Activated CD4-positive, alpha-beta T cell treated with anti-CD3 and anti-CD28 coated beads, Interleukin-10, Interleukin-2, amounts not matched to agents 100 ng/mL and 50 ng/mL, durations not matched to agents 16 hours and 8 hours (primary cell): ENCODE measurements at regions not wholly inside any gene's neighbourhood (a gene's known extent, or its start where the extent isn't known, plus 50 kb on each side); places are given as distances from the start of the nearest gene placed in this dataset.
"Not testable (repeated sequence)": the region's sequence is repeated elsewhere in the genome, so short reads cannot be mapped to it uniquely, and the experiment has no call there.

Experiments used
- DNase-seq: peaks from one replicate; pipeline ENCODE4 v3.0.0-alpha.2; 2020

DNA sequence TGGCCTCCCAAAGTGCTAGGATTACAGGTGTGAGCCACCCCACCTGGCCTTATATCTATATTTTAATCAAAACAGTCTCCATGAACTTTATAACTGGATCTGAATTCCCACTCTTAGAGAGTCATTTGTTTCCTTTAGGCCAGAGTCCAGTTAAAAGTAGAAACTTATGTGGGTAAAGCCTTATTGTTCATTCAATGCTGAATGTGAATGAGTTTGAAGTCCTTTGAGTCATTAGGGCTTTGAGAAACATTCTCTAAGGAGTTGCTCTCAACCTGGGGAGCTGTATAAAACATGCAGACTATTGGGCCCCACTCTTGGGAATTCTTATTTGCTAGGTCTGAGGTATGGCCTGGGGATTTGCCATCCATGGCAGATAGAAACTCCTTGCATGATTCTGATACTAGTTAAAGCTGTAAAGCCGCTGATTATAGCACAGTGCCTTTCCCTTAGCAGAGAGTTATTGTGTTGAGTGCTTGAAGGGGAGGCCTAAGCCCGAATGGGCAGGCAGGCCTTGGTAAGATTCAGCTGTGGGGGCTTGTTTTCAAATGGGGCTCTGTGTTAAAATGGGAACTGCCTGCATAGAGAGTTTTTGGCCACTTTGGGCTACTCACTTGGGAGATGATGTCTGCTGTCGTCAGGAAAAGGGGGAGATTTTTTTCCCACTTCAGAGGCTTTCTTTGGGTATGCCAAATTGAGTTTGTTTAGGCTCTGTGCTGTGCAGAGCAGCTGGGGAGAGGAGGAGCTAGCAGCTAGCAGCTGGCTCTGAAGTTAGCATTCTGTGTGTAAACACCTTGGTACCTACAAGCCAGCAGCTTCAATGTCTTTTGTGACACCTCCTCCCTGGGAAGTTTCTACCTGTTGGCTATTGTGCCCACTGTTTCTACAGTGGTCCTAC lies 117.5 kb downstream of the DACT1 start:
- DNase-seq, result no peak

DNA sequence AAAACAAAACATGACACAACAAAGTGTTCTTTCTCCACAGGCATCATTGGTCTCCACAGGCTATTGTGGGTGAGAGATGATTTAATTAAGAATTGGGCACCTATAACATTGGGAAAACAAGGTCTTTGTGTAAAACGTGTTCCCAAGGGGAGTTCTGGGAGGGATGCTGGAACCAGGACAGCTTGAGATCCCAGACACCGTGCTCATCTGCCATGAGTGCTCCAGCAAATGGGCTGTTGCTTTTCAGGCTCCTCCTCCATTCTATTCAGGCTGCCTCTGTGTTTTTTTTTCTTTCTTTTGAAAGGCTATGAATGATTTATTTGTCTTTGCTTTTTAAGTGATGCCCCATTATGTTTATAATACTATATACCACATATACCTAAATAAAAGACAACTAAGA lies 122.4 kb downstream of the DACT1 start:
- DNase-seq, result no peak

DNA sequence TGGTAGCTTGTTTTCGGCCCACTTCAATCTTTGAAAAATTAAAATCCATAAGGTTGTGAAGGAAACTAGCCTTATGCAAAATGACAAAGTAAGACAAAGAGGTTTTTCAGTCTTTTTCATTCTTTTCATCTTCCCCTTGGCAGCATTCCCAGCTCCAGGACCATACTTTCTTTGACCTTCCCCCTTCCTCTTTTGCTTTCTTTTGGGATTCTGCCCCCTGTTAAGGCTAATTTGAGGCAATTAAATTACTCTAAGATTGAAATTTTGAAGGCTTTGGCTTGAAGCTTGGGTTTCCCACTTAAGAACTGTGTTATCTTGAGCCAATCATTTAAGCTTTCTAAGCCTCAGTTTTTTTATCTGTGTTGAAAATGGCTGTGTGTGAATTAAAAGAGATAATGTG lies 124.9 kb downstream of the DACT1 start:
- no peak for DNase-seq

DNA sequence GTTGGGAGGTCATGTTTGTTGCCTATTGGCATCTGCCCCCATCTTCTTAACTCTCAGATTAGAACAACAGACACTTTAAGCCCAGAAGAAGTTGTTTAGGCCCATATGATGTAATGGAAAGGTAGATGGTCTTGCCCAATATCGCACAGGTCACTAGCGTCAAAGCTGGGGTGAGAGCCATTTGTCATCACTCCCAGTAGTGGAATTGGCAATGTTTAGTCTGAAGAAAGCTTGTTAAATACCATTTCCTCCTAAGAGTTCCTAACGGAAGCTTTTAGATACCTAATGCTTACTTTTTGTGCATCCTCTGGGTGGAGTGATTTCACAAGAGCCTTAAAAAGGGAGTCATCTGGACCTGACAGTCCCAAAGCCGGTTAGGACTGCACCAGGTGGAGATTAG lies 125.4 kb downstream of the DACT1 start:
- no peak for DNase-seq

DNA sequence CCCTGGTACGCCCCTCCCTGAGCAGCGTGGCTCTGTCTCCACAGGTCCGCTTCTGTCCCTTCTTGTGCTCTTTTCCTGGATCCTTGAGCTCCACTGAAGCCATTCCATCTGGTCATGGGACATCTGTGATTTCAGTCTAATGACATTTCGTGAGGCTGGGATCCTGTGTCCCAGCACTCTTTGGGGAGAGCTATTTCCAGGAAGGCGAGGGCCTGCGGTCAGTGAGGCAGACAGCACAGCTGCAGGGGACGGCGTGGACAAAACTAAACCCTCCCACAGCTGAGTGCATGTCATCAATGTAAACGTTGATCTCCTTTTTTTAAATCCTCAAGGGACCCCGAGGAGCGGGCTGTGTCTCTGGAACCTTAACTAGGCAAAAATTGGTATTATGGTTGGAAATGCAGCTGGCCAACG lies 127.7 kb downstream of the DACT1 start:
- no peak for DNase-seq

- DNase-seq, result no peak
Observed at GRCh38 chr14:58765843-58766242, 128.1 kb downstream of the DACT1 start.

GRCh38 chr14:58769011-58769643 lies 131.4 kb downstream of the DACT1 start:
- DNase-seq, result no peak

- DNase-seq, result no peak
Observed at GRCh38 chr14:58769771-58770170, 132.0 kb downstream of the DACT1 start.

DNA sequence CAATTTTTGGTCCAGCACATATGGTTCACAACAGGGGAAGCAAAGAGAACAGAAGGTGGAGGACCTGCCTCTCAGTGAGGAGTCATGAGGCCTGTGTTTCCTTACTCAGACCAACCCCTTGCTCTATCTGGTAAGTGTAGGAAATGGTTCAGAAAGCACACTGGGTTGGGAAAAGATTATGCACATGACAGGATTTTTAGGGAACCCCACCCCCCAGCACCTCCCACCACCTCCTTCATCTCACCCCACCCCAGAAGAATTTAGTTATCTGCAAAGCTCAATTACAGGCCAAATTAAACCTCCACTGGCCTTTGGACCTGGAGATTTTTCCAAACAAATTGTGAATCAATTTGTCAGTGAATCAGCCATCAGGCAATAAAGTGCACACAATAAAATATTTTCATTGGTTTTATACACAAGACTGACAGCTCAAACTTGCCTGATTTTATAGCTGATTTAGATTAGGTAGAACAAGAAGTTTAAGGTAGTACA lies 132.8 kb downstream of the DACT1 start:
- no peak for DNase-seq

DNA sequence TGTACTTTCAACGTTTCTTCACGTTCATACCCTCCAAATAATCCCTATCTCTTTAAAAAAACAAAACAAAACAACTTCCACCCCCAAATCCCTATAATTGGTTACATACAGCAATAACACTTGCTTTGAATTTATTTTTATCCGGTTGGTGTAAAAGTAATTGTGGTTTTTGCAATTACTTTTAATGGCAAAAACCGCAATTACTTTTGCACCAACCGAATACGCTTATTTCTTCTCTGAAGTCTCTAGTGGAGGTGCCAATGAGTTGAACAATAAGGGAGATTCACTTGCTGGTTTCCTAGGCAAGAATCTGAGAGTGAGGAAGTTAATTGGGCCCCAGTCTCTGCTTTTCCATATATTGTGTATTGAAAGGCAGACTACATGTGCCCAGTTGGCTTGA lies 133.3 kb downstream of the DACT1 start:
- no peak for DNase-seq

GRCh38 chr14:58772116-58772515 lies 134.4 kb downstream of the DACT1 start:
- DNase-seq, result no peak

DNA sequence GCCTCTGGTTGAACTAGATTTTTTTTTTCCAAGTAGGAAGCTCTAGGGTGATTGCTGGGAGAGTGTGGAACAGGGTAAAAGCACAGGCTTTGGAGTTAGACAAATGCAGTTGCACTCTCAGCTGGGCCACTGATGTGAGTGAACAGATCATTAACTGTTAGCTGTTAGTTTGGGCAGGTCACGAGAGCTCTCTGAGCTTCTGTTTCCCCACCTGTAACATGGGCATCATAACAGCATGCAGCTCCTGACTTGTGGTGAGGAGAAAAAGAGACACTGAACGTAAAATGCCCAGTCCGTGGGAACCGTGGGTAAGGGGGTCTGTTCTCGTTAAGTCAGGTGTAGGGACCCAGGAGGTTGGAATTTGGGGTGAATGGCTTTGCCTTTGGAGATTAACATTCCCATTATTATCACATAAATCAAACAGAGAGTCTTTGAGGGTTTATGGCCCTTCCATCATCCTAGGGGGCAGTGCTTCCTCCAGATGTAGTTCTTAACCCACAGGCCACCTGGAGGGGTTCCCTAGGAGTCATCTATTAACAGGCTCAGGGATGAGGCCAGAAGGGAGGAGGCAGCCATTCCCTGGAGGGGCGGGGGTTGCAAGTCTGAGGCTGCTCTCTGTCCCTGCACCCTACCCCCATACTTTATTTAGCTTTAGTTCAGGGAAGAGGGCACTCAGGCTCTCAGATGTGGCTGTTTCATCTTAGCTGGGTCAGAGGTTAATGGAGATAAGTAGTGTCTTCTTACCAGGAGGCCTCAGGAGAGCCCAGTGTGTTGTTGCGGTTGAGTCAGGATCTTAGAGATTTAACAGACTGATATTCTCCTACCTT lies 135.2 kb downstream of the DACT1 start:
- no peak for DNase-seq

- DNase-seq, result no peak
Observed at GRCh38 chr14:58774531-58774930, 136.8 kb downstream of the DACT1 start.

DNA sequence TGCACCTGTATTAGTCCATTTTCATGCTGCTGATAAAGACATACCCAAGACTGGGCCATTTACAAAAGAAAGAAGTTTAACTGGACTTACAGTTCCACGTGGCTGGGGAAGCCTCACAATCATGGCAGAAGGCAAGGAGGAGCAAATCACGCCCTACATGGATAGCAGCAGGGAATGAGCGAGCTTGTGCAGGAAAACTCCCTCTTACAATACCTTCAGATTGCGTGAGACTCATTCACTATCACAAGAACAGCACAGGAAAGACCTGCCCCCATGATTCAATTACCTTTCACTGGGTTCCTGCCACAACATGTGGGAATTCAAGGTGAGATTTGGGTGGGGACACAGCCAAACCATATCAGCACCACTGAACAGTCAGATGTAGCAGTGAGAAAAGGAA lies 137.4 kb downstream of the DACT1 start:
- DNase-seq, result not testable (repeated sequence)

GRCh38 chr14:58776516-58776915 lies 138.8 kb downstream of the DACT1 start:
- no peak for DNase-seq

DNA sequence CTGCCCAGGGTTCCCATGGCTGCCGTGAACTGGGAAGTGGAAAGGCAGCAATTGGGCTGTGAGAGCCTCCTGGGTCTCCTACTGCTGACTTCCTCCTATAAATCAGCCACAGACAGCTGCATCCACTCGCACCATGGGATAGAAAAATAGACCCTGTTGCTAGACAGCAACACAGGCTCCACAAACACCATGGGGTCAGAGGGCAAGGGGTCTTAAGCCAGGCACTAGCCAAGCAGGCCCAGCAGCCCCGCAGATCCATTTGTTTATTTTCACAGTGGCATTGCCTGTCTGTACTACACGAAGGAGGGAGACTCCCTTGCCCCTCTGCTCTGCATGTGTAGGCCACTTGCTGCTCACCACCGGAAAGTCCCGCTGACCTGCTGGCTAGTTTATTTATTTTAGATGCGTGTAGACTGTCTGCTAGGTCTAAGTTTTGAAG lies 139.8 kb downstream of the DACT1 start:
- no peak for DNase-seq

DNA sequence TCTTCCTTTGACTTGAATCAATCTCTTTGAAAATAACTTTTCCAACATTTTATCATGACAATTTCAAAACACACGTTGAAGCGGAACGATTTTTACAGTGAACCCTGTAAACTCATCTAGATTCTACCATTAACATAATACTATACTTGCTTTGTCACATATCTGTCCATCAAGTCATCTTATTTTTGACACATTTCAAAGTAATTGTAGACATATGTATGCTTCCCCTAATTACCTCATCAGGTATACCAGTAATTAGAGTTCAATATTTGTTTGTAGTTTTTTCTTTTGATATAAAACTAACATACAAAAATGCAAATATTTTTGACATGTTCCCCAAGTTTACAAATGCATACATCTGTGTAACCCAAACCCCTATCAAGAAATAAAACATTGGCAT lies 140.4 kb downstream of the DACT1 start:
- DNase-seq, result no peak

GRCh38 chr14:58779376-58779775 lies 141.6 kb downstream of the DACT1 start:
- DNase-seq, result no peak

DNA sequence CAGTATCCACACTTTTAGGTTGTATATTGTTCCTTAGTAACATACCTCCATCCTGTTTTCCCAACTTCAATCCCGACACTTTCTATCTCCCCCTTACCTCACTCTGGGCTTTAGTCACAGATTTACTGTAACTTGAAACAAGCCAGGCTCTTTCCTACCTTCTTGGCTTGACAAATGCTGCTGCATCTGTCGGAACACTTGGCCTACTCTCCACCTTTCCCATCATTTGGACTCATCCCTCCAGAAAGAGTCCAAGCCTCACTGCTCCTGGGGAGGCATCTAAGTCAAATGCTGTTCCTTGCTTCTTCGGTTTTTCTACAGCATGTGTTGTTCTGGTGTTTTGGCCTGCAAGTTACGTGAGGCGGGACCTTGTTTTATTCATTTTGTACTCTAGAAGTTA lies 142.4 kb downstream of the DACT1 start:
- DNase-seq, result no peak

DNA sequence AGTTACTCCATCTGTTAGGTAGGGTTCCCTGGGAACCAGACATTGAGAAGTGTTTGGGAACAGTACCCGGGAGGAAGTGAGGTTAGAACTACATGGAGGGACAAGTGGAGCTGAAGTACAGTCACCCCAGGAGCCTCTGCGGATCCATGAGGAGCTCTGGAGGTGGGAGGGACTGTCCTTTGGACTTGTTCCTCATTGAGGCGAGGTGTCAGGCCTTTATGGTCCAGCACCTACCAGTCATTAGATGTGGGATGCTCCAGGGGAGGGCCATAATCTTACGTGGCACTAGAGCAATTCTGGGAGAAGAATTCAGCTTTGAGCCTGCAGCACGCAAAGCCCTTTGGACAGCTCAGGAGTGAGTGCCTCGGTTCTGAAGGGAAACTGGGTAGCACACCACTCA lies 142.8 kb downstream of the DACT1 start:
- no peak for DNase-seq

DNA sequence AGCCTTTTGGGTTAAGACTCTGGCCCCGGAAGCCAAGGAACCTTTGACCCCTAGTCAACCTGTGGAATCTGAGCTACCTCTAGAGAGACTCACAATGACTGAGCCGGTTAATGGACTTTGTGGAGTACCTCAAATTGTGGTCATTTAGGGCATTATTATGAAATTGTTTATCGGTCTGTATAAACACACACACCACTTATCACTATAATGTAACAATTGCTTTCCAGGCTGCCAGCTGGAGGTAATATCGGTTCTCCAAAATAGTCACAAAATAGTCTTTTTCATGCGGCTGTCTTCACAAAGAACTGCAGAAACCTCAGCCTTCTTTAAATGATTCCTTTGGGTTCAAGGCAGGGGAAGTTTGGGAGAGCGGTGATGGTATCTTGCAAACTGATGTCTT lies 144.2 kb downstream of the DACT1 start:
- DNase-seq, result no peak

- DNase-seq, result no peak
Observed at GRCh38 chr14:58783792-58784511, 146.2 kb downstream of the DACT1 start.

DNA sequence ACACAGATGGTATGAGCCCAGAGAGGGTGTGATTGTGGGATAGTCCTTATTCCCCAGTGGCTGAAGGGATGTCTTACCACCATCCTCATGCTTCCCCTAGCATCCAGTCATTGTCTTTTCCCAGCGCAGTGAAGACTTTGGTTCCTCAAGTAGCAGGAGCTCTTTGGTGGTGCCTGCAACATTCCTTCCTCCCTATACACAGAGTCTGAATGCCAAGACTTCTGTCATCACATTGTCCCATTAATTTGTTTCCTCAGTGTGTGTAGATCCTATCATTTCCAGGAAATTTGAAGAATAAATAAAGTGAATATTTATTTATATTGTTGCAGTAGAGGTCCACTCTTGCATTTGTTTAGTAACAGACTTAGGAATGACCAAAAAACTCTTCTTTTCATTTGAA lies 147.2 kb downstream of the DACT1 start:
- no peak for DNase-seq
